ENCODE measurements at regions not wholly inside any gene's neighbourhood (a gene's known extent, or its start where the extent isn't known, plus 50 kb on each side); places are given as distances from the start of the nearest gene placed in this dataset.
A peak's percentile ranks its signal among the peaks of the same experiment; 100 is the strongest.

GRCh38 chr10:29064680-29065079 lies 224.2 kb upstream of the LYZL1 start (continued):
- TF ChIP-seq CEBPG (CRISPR knock-in tag; IDR thresholded peaks at IDR 0.05) (no peak), CEBPG (tag; conservative IDR thresholded peaks at IDR 0.05 in 1 of 2, IDR thresholded peaks at IDR 0.05 in 1 of 2) (peak in 1 of 2 experiments; percentile 1; a peak in 1 of 4 replicates)

GRCh38 chr10:29067161-29067560 lies 221.7 kb upstream of the LYZL1 start:
- no peaks in the 10 kb centered on the region for H3K79me2 ChIP-seq (ENCODE audit: control insufficient read depth, insufficient read depth, low read length)
- TF ChIP-seq RFX1 (IDR thresholded peaks at IDR 0.05): no peak
- no peak for TF ChIP-seq KLF16 (IDR thresholded peaks at IDR 0.05)
- no peak for FAIRE-seq
- no peak overlapping the region for H3K9ac ChIP-seq (ENCODE audit: insufficient read depth in 1 of 2, low read depth in 2 of 2, low read length in 2 of 2)
- no peak overlapping the region for H2AFZ ChIP-seq (ENCODE audit: low read depth, low read length)
- in situ Hi-C loops (cut with MboI) (no loop called here), intact Hi-C loops (cut with micrococcal nuclease) (no loop called here)
- no peaks in the 10 kb centered on the region for H3K36me3 ChIP-seq (ENCODE audit: control insufficient read depth, insufficient read depth, low read length)
- no TSS peak for BruUV-seq (replicated peaks)
- no peak overlapping the region for H3K4me3 ChIP-seq
- no peaks in the 10 kb centered on the region for H3K9me3 ChIP-seq (replicated peaks; ENCODE audit: control insufficient read depth, insufficient read depth, low read depth, low read length)
- H3K27me3 ChIP-seq (ENCODE audit: control insufficient read depth in 2 of 2, insufficient read depth in 2 of 2, low read length in 2 of 2): peaks cover 9 to 20% of the 10 kb centered on the region in 2 experiments; a peak in 3 of 5 replicates
- H3K9me1 ChIP-seq (ENCODE audit: control insufficient read depth, insufficient read depth, low read length): no peaks in the 10 kb centered on the region
- H3K4me1 ChIP-seq (replicated peaks in 1 of 2; ENCODE audit: control insufficient read depth in 2 of 2, insufficient read depth in 2 of 2, low read length in 2 of 2): no peaks in the 10 kb centered on the region
- no peaks in the 10 kb centered on the region for H4K20me1 ChIP-seq (replicated peaks; ENCODE audit: control insufficient read depth, insufficient read depth, low read length)
- ATAC-seq: no peak
- no peak overlapping the region for H3K4me2 ChIP-seq (ENCODE audit: insufficient read depth, low read length)
- no peak for DNase-seq (ENCODE audit: extremely low read depth in 1 of 4, low spot score in 3 of 4)
- H3K27ac ChIP-seq (ENCODE audit: extremely low read depth, low read depth, low read length): no peak overlapping the region
- 0% methylated on average over 3 of the region's 3 CpGs for WGBS (ENCODE audit: insufficient coverage, low coverage, missing lambda C conversion rate)
- ChIA-PET POLR2A (no interaction called here), CTCF (ENCODE audit: low intra/inter-chr PET ratio) (no interaction called here)

GRCh38 chr10:29067628-29068027 lies 221.2 kb upstream of the LYZL1 start:
- CTCF ChIA-PET (ENCODE audit: low intra/inter-chr PET ratio): no interaction called here
- no peak for ATAC-seq
- H3K4me1 ChIP-seq (replicated peaks in 1 of 2; ENCODE audit: control insufficient read depth in 2 of 2, insufficient read depth in 2 of 2, low read length in 2 of 2): no peaks in the 10 kb centered on the region
- in situ Hi-C loops (cut with MboI): no loop called here
- FAIRE-seq: no peak
- no peak overlapping the region for H3K4me2 ChIP-seq (ENCODE audit: insufficient read depth, low read length)
- no peak overlapping the region for H3K9ac ChIP-seq (ENCODE audit: insufficient read depth in 1 of 2, low read depth in 2 of 2, low read length in 2 of 2)
- 19% methylated on average over 3 of the region's 3 CpGs for WGBS (ENCODE audit: insufficient coverage, low coverage, missing lambda C conversion rate)
- no peaks in the 10 kb centered on the region for H4K20me1 ChIP-seq (replicated peaks; ENCODE audit: control insufficient read depth, insufficient read depth, low read length)
- H3K27ac ChIP-seq (ENCODE audit: extremely low read depth, low read depth, low read length): no peak overlapping the region
- H2AFZ ChIP-seq (ENCODE audit: low read depth, low read length): no peak overlapping the region
- no TSS peak for BruUV-seq (replicated peaks)
- no peaks in the 10 kb centered on the region for H3K79me2 ChIP-seq (ENCODE audit: control insufficient read depth, insufficient read depth, low read length)
- no peak for DNase-seq (ENCODE audit: extremely low read depth in 1 of 4, low spot score in 3 of 4)
- H3K9me3 ChIP-seq (replicated peaks; ENCODE audit: control insufficient read depth, insufficient read depth, low read depth, low read length): no peaks in the 10 kb centered on the region
- POLR2A ChIA-PET: interaction anchor here (0.8 to 1.7 kb wide), 2 partner anchors 8 to 155 kb away, joined by 3 to 4 read pairs; no protein-coding TSS in a partner anchor
- peaks cover 9 to 25% of the 10 kb centered on the region in 2 experiments; a peak in 4 of 5 replicates for H3K27me3 ChIP-seq (ENCODE audit: control insufficient read depth in 2 of 2, insufficient read depth in 2 of 2, low read length in 2 of 2)
- H3K9me1 ChIP-seq (ENCODE audit: control insufficient read depth, insufficient read depth, low read length): no peaks in the 10 kb centered on the region
- intact Hi-C loops (cut with micrococcal nuclease): no loop called here
- no peaks in the 10 kb centered on the region for H3K36me3 ChIP-seq (ENCODE audit: control insufficient read depth, insufficient read depth, low read length)
- H3K4me3 ChIP-seq: no peak overlapping the region
- TF ChIP-seq SRSF7 (optimal IDR thresholded peaks at IDR 0.05; ENCODE audit: low read depth, low read length): no peak
- TF ChIP-seq POLR3G (IDR thresholded peaks at IDR 0.05; ENCODE audit: extremely low read depth, insufficient read length, insufficient replicate concordance): no peak
- TF ChIP-seq ZNF511 (CRISPR knock-in tag; IDR thresholded peaks at IDR 0.05): no peak
- no peak for TF ChIP-seq ZKSCAN3 (CRISPR knock-in tag; IDR thresholded peaks at IDR 0.05)
- TF ChIP-seq GABPB1 (CRISPR knock-in tag; IDR thresholded peaks at IDR 0.05): no peak
- no peak for TF ChIP-seq MYC (IDR thresholded peaks at IDR 0.05; ENCODE audit: low read depth, low read length)
- no peak for TF ChIP-seq MYC (CRISPR knock-in tag; IDR thresholded peaks at IDR 0.05; ENCODE audit: borderline replicate concordance, low read depth)
- TF ChIP-seq RBM25 (IDR thresholded peaks at IDR 0.05; ENCODE audit: low read depth, low read length, severe bottlenecking): peak; percentile 97
- TF ChIP-seq YY1 (IDR thresholded peaks at IDR 0.05; ENCODE audit: borderline replicate concordance in 1 of 3, control insufficient read depth in 1 of 3, extremely low read depth in 1 of 3, insufficient read depth in 3 of 3, insufficient read length in 1 of 3, insufficient replicate concordance in 2 of 3, low read depth in 1 of 3, low read length in 2 of 3): no peak
- peak in 1 of 2 experiments; percentile 38; a peak in 1 of 4 replicates for TF ChIP-seq KDM1A (IDR thresholded peaks at IDR 0.05)
- no peak for TF ChIP-seq ZNF408 (CRISPR knock-in tag; IDR thresholded peaks at IDR 0.05; ENCODE audit: low read depth)
